ENCODE measurements at regions not wholly inside any gene's neighbourhood (a gene's known extent, or its start where the extent isn't known, plus 50 kb on each side); places are given as distances from the start of the nearest gene placed in this dataset.
A peak's percentile ranks its signal among the peaks of the same experiment; 100 is the strongest.
"Not testable (repeated sequence)": the region's sequence is repeated elsewhere in the genome, so short reads cannot be mapped to it uniquely, and the experiment has no call there.

DNA sequence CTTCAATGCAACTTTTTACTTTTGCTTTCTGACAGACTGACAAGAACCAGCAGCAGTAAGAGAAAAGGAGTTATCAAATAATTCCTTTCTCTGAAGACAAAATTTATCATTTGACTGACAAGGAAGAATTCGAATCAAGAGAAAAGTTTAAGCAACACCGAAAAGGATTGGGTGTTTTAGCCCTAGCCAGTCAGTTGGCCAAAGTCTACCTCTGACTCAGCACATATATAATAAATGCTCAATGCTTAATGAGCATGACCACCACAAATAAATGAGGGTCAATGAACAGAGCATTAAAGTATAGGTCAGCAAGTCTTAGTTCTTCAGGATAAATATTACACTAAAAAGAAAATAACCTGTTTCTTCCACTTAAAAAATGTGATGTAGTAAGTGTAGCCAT is 1603.5 kb upstream of the C9orf72 start:
- no peaks in the 10 kb centered on the region for H3K4me1 Mint-ChIP-seq (ENCODE audit: low read depth)
- no peaks in the 10 kb centered on the region for H3K27me3 Mint-ChIP-seq (ENCODE audit: low read depth)
- no peak overlapping the region for H3K27ac Mint-ChIP-seq
- H3K36me3 Mint-ChIP-seq (ENCODE audit: low read depth) = no peaks in the 10 kb centered on the region
- no peaks in the 10 kb centered on the region for H3K9me3 Mint-ChIP-seq
- DNase-seq (ENCODE audit: low spot score) = no peak
- no peak overlapping the region for H3K4me3 Mint-ChIP-seq

DNA sequence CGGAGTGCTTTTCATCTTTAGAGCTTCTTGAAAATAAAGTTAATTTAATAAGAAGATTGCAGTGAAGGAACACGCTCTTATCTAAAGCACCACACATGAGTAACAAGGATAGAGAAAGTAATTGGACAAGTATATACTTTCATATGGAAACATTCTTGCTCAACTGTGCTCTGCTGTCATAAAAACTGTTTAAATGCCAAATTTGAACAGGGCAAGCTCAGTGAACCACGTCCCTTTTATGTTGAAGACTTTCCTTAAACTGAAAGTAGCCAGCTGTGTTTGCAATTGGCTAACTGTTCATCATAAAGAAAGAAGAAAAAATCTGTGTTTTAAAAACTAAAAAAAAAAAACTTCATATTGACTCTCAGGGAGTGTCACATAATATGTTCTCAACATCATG is 1610.7 kb upstream of the C9orf72 start:
- Mint-ChIP-seq H3K27me3 (ENCODE audit: low read depth) (no peaks in the 10 kb centered on the region), H3K27ac (no peak overlapping the region), H3K4me3 (no peak overlapping the region), H3K9me3 (no peaks in the 10 kb centered on the region), H3K36me3 (ENCODE audit: low read depth) (no peaks in the 10 kb centered on the region), H3K4me1 (ENCODE audit: low read depth) (no peaks in the 10 kb centered on the region)
- no peak for DNase-seq (ENCODE audit: low spot score)

DNA sequence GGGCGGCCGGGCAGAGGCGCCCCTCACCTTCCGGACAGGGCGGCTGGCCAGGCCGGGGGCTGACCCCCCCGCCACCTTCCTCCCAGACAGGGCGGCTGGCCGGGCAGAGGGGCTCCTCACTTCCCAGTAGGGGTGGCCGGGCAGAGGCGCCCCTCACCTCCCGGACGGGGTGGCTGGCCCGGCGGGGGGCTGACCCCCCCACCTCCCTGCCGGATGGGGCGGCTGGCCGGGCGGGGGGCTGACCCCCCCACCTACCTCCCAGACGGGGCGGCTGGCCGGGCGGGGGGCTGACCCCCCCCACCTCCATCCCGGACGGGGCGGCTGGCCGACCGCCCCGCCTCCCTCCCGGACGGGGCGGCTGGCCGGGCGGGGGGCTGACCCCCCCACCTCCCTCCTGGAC is 1615.5 kb upstream of the C9orf72 start:
- H3K36me3 Mint-ChIP-seq (ENCODE audit: low read depth); H3K27ac Mint-ChIP-seq; H3K9me3 Mint-ChIP-seq; DNase-seq (ENCODE audit: low spot score); H3K4me3 Mint-ChIP-seq; H3K4me1 Mint-ChIP-seq (ENCODE audit: low read depth); H3K27me3 Mint-ChIP-seq (ENCODE audit: low read depth): not testable (repeated sequence)

DNA sequence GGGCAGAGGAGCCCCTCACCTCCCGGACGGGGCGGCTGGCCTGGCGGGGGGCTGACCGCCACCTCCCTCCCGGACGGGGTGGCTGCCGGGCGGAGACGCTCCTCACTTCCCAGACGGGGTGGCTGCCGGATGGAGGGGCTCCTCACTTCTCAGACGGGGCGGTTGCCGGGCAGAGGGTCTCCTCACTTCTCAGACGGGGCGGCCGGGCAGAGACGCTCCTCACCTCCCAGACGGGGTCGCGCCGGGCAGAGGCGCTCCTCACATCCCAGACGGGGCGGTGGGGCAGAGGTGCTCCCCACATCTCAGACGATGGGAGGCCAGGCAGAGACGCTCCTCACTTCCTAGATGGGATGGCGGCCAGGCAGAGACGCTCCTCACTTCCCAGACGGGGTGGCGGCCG is 1615.9 kb upstream of the C9orf72 start:
- not testable (repeated sequence) for H3K4me1 Mint-ChIP-seq (ENCODE audit: low read depth); H3K27me3 Mint-ChIP-seq (ENCODE audit: low read depth); H3K27ac Mint-ChIP-seq; DNase-seq (ENCODE audit: low spot score); H3K9me3 Mint-ChIP-seq; H3K4me3 Mint-ChIP-seq; H3K36me3 Mint-ChIP-seq (ENCODE audit: low read depth)

DNA sequence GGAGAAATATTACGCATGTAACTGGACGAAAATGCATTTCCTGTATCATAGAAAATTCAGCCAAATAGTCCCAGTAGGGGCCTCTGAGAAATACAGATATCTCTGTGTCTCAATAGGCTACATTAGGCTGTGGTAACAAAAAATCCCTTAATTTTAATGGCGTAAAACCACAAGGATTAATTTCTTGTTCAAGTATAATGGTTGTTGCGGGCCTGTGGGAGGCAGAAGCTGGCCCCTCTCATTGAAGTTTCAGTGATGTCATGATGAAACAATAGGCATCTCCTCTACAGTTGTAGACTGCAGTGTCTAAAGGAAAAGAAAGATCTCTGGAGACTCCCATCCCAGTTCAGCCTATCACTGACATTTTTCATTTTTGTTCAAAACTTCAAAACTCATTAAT is 1625.6 kb upstream of the C9orf72 start:
- DNase-seq (ENCODE audit: low spot score) = no peak
- Mint-ChIP-seq H3K4me1 (ENCODE audit: low read depth) (no peaks in the 10 kb centered on the region), H3K9me3 (no peaks in the 10 kb centered on the region), H3K27me3 (ENCODE audit: low read depth) (no peaks in the 10 kb centered on the region), H3K27ac (no peak overlapping the region), H3K4me3 (no peak overlapping the region), H3K36me3 (ENCODE audit: low read depth) (no peaks in the 10 kb centered on the region)

DNA sequence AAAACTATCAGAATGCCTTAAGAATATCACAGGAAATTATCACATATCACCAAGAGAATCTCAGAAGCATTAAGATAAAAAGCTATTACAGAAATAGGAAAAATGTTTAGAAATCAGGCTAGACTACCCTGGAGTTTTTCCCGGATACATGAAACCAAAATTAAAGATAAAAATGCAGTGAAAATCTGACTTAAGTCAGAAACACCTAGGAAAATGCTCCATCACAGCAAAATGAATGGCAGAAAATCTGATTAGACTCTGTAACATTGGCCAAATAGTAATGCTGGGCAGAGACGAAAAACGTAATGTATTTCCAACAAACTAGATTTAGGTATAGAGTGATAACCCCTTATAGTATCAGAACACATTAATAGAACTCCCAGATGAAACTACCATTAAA is 1626.7 kb upstream of the C9orf72 start:
- DNase-seq (ENCODE audit: low spot score) = no peak
- no peaks in the 10 kb centered on the region for H3K4me1 Mint-ChIP-seq (ENCODE audit: low read depth)
- H3K36me3 Mint-ChIP-seq (ENCODE audit: low read depth) = no peaks in the 10 kb centered on the region
- H3K27me3 Mint-ChIP-seq (ENCODE audit: low read depth) = no peaks in the 10 kb centered on the region
- no peak overlapping the region for H3K27ac Mint-ChIP-seq
- no peak overlapping the region for H3K4me3 Mint-ChIP-seq
- H3K9me3 Mint-ChIP-seq = no peaks in the 10 kb centered on the region

DNA sequence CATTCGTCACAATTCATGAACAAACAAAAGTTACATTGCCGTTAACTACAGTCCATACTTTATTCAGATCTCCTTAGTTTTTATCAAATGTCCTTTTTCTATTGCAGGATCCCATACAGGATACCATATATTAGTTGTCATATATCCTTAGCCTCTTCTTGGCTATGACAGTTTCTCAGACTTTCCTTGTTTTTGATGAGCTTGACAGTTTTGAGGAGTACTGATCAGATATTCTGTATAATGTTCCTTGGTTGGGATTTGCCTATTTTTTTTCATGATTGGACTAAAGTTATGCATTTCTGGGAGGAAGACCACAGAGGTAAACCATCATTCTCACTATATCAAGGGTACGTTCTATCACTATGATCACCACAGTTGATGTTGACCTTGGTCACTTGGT is 1627.4 kb upstream of the C9orf72 start:
- no peaks in the 10 kb centered on the region for H3K36me3 Mint-ChIP-seq (ENCODE audit: low read depth)
- H3K4me1 Mint-ChIP-seq (ENCODE audit: low read depth) = no peaks in the 10 kb centered on the region
- no peak for DNase-seq (ENCODE audit: low spot score)
- H3K27ac Mint-ChIP-seq = no peak overlapping the region
- no peaks in the 10 kb centered on the region for H3K9me3 Mint-ChIP-seq
- no peak overlapping the region for H3K4me3 Mint-ChIP-seq
- no peaks in the 10 kb centered on the region for H3K27me3 Mint-ChIP-seq (ENCODE audit: low read depth)

DNA sequence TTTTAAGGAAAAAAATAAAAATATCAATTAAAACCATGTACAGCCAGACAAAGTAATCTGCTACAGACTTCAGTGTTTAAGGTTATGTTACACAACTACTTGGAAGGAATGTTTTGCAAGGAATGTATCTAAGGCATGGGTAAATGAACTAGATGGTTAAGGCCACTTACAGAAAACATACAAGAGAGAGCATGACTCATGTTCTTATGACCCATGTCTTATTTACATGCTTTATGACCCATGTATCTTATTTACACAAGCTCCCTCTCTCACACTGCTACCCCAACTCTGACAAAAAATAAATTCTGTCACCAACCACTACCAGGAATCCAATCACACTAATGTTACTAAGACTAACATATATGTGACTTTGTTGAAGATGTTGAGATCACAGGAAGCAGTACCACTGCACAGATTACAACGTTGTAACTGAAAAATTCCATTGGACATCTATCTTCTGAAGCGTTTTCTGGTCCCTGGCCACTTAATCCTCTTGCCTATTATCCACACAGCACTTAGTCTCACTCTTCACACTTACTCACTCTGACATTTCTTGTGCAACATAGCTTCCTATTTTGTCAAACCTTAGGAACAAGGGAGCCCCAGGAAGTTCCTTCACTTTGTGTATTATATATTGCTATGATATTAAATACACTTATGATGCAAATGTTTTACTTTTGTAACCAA is 1630.1 kb upstream of the C9orf72 start:
- Mint-ChIP-seq H3K27ac (no peak overlapping the region), H3K4me3 (no peak overlapping the region), H3K4me1 (ENCODE audit: low read depth) (no peaks in the 10 kb centered on the region), H3K9me3 (no peaks in the 10 kb centered on the region), H3K27me3 (ENCODE audit: low read depth) (no peaks in the 10 kb centered on the region), H3K36me3 (ENCODE audit: low read depth) (no peaks in the 10 kb centered on the region)
- no peak for DNase-seq (ENCODE audit: low spot score)

DNA sequence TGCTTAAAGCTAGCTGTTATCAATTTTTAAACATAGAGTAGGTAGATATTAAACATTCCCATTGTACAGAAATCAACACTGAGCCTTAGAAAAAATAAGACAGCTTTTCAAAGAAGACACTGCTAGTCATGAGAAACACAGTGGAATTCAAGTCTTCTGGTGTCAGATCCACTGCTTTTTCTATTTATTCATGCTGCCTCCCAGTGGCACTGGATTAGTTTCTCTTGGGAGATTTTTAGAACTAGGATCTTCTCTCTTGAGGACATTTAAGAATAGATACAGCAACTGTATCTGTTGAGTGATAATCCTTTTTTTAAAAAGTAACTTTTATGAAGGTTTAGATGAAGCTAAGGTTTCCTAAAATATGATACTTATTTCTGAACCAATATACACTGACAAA is 1635.4 kb upstream of the C9orf72 start:
- H3K9me3 Mint-ChIP-seq = no peaks in the 10 kb centered on the region
- no peaks in the 10 kb centered on the region for H3K36me3 Mint-ChIP-seq (ENCODE audit: low read depth)
- no peak for DNase-seq (ENCODE audit: low spot score)
- no peak overlapping the region for H3K4me3 Mint-ChIP-seq
- peaks cover 3% of the 10 kb centered on the region for H3K4me1 Mint-ChIP-seq (ENCODE audit: low read depth)
- peaks cover 22% of the 10 kb centered on the region for H3K27me3 Mint-ChIP-seq (ENCODE audit: low read depth)
- H3K27ac Mint-ChIP-seq = no peak overlapping the region

DNA sequence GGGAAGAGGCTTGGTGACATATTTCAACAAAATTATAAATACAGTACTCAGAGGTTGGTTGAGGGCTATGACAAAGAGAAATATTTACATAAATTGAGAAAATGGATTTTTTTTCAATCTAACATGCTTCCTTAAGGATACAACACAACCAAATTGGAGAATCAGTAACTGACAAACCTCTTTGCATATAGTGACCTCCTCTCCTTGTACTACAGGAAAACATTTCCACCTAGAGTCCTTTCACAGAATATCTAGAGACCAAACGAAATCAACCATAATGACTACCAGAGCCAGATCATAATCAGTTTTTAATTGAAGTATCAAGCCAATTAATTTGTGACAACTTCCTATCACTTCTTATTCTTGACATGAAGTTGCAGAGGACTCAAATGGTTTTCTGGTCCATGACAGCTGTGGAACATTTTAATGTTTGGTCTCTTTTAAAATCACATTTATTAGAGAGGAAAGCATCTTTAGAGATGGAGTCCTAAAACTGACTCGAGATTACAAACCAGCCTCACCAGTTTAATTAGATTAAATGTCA is 1636.5 kb upstream of the C9orf72 start:
- Mint-ChIP-seq H3K36me3 (ENCODE audit: low read depth) (no peaks in the 10 kb centered on the region), H3K9me3 (no peaks in the 10 kb centered on the region), H3K4me3 (no peak overlapping the region), H3K27ac (no peak overlapping the region), H3K27me3 (ENCODE audit: low read depth) (peaks cover 33% of the 10 kb centered on the region), H3K4me1 (ENCODE audit: low read depth) (peaks cover 3% of the 10 kb centered on the region)
- DNase-seq (ENCODE audit: low spot score) = no peak

DNA sequence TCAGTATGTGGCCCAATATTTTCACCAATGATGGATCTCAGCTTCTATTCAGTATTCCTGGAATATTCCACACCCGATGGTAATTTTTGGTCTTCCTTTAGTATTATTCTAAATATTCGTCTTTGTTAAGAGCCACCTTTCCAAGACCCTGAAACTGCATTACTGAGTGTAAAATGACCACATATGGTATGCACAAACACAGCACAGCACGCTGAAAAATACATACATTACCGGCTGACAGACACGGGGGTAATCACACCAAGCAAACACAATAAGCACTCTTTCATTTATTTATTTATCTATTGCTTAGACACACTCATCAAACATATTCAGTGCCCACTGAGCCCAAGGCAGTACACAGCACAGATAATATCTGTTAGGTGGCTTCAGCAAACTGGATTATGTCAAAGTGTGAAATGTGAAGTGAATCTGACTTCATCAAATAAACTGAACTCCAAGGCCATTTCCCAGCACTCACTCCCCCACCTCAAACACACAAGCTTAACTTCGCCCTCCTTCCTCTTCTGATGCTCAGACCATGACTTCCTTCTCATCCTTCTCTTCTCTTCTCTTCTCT is 1637.8 kb upstream of the C9orf72 start:
- peaks cover 41% of the 10 kb centered on the region for H3K27me3 Mint-ChIP-seq (ENCODE audit: low read depth)
- no peak overlapping the region for H3K27ac Mint-ChIP-seq
- H3K36me3 Mint-ChIP-seq (ENCODE audit: low read depth) = no peaks in the 10 kb centered on the region

DNA sequence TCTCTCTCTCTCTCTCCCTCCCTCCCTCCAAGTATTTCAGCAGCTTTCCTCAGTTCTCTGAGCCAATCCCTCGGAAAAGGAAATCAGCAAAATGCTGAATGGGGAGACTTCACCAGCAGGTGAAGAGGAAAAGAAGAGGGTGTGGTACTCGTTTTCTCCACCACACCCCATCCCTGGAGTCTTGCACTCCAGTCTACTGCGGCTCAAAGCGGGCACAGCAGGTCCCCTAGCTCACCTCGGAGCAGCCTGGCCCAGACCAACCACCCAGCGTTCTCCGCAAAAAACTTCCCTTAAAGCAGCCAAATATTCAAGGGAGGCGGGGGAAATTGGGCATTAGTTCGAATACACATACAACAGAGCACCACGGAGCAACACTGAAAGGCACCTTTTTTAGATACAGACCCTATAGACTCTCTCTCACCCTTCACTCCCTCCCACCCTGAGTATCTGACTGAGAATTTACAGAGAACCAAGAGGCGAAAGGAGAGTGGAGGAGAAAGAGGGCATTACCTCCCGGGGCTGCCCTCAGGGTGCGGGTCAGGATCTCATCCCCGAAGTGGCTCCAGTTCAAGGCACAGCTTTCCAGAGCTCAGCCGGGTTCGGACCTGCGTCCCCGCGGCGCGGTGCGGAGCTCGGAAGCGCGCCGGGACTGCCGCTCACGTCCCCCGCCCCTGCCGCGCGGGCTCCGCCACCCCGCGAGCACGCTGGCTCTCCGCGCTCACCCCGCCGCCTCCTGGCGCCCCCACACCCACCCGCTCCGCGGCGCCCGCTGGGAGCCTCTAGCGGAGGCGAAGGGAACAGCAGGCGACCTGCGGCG is 1638.5 kb upstream of the C9orf72 start:
- Mint-ChIP-seq H3K4me1 (ENCODE audit: low read depth) (peaks cover 3% of the 10 kb centered on the region), H3K27ac (no peak overlapping the region), H3K27me3 (ENCODE audit: low read depth) (peaks cover 44% of the 10 kb centered on the region), H3K36me3 (ENCODE audit: low read depth) (no peaks in the 10 kb centered on the region), H3K9me3 (no peaks in the 10 kb centered on the region), H3K4me3 (no peak overlapping the region)
- DNase-seq (ENCODE audit: low spot score) = peak; percentile 16

More for the DNA sequence above, 1637.8 kb upstream of the C9orf72 start:
- H3K9me3 Mint-ChIP-seq = no peaks in the 10 kb centered on the region
- DNase-seq (ENCODE audit: low spot score) = no peak
- peaks cover 3% of the 10 kb centered on the region for H3K4me1 Mint-ChIP-seq (ENCODE audit: low read depth)
- H3K4me3 Mint-ChIP-seq = no peak overlapping the region

DNA sequence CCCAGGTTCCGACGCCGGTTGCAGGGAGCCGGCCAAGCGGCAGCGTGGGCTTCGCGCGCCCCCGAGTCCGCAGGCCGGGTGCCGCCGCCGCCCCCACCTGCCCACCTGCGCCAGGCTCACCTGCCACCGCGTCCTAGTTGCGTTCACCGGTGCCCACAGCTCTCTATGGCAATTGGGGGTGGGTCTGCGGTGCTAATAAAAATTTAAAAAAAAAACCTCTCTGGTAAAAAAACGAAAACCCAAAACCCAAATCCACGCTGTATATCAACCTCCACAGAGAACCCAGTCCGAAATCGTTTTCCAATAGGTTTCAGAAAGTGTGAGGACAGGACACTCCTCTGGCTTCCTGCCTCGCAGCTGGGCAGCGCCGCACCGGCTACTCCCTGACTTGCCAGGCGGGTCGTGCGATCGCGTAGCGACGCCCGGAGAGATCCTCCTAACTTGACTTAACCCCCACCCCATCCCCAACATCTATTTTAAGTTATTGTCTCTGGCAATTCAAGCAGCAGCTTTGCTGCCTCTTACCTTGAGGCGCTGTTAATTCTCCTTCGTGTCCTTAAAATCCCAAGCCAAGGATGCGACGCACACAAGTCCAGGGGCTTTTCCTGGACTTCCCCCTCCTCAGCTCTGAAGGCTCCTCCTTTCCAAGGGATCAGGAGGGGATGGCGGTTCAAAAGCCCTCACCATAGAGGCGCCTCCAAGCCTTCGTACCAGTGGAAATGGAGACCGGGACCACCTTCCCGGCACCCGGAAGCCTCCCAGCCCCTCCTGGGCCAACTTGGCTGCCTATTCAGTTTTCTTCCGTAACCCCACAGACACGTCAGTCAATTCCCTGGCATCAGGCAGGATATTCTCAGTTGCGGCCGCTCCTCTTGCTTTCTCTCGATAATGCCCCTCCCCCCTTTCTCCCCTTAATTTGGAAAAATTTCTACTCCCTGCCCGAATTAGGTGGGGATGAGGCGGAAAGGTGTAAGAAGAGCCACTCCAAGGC is 1639.4 kb upstream of the C9orf72 start:
- Mint-ChIP-seq H3K9me3 (no peaks in the 10 kb centered on the region), H3K4me3 (peak overlapping the region; percentile 18), H3K36me3 (ENCODE audit: low read depth) (no peaks in the 10 kb centered on the region), H3K27ac (no peak overlapping the region), H3K4me1 (ENCODE audit: low read depth) (peaks cover 3% of the 10 kb centered on the region), H3K27me3 (ENCODE audit: low read depth) (peaks cover 44% of the 10 kb centered on the region)
- DNase-seq (ENCODE audit: low spot score) = no peak

Data from T-helper 2 cell treated with Interferon-gamma antibody and Interleukin-4, amounts not matched to agents 5 μg/mL and 100 μg/mL, for 36 hours (primary cell).